ENCODE measurements at regions not wholly inside any gene's neighbourhood (a gene's known extent, or its start where the extent isn't known, plus 50 kb on each side); places are given as distances from the start of the nearest gene placed in this dataset.
"Not testable (repeated sequence)": the region's sequence is repeated elsewhere in the genome, so short reads cannot be mapped to it uniquely, and the experiment has no call there.

DNA sequence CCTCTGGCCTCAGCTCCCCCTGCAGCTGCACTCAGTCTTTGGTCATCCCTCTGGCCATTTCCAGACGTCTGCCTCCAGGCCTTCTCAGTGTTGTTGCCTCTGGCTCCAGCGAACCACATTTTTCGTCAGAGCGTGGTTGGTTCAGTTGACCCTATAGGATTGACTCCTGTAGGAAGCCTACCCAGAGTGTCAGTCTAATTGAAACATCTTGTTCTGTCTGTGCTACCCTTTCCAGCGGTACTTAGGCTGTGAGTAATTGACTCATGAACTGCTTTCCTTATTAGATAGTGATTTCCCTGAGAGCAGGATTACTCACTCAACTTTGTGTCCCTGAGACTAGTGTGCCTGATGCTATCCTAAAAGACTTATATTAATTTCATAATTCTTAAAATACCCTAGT lies 373.2 kb downstream of the ATP23 start:
- DNase-seq = no peak

DNA sequence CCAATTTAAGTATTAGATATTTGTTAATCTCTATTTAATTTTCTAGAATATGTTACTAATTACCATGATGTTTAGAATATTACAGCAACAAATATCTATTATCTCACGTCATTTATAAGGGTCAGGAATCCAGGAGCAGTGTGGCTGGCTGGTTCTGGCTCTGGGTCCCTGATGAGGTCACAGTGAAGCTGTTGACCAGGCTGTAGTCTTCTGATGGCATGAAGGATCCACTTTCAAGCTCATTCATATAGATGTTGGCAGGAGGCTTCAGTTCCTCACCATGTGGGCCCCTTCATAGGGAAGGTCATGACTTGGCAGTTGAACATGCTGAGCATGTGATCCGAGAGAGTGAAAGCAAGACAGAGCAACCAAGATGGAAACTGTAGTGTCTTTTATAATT lies 375.6 kb downstream of the ATP23 start:
- no peak for DNase-seq

DNA sequence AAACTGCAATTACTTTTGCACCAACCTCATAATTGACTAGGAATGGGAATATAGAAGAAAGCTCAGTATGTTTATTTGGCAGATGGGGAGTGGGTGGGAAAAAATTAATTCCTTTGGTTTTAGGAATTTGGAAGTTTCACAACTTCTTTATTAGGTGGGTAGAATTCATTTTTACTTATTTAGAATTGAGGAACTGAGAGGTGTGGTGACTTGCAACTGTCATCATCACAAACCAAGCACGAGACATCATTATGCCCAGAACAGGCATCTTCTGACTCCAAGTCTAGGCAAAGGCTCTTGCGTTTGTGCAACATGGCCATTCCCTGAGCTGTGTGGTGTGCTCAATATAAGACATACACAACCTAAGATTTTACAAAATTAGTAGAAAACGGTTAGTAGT lies 380.0 kb downstream of the ATP23 start:
- DNase-seq = no peak

- DNase-seq = no peak
Observed at GRCh38 chr12:58323676-58324075, 382.3 kb downstream of the ATP23 start.

DNA sequence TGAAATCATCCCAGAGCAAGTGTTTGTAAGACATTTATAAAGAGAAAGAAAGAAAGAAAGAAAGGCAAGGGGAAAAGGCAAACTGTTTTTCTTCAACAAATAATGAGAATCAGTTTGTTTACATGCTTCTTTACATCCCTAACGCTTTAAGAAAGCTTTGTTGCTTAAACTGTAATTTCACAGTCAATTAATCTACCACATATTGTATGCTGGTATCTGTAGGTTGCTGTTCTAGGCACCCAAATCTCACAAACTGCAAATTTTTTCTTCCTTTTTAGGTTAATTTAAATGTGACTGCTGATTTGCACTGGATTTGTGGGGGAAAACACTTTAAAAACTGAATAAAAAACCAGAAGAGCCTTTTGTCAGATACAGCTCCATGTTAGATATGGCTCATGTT lies 384.2 kb downstream of the ATP23 start:
- DNase-seq = no peak

DNA sequence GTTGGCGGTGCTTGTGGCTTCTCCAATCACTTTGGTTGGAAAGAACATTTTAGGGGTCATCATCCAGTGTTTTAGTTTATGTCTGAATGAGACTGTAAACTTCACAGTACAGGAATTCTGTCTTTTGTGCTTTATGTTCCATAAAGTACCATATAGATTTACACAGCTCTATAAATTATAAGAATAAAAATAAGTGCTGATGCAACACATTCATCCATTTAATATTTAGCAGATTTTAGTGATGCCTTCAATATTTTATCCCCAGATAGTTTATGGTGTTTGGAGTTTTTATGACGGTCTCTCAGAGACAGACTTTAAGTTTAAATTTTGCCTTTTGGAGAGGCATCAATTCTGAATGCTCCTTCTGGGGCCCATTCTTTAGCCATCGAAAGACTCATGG lies 385.2 kb downstream of the ATP23 start:
- DNase-seq = no peak

DNA sequence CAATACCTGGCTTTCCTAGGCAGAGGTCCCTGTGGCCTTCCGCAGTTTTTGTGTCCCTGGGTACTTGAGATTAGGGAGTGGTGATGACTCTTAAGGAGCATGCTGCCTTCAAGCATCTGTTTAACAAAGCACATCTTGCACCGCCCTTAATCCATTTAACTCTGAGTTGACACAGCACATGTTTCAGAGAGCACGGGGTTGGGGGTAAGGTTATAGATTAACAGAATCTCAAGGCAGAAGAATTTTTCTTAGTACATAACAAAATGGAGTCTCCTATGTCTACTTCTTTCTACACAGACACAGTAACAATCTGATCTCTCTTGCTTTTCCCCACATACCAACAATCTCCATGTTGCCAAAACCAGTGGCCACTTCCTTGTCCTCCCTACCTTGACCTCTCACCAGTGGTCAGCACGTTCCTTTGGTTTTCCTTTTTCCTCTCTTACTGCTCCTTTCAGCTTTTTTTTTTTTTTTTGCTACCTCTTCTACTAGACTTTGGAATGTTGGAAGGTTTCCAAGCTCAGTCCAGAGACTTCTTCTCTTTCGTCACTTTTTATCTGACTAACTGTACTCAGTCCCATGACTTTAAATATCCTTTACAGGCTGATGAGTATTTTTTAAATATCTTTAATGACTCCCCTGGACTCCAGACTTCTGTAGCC lies 395.3 kb downstream of the ATP23 start:
- DNase-seq = not testable (repeated sequence)

DNA sequence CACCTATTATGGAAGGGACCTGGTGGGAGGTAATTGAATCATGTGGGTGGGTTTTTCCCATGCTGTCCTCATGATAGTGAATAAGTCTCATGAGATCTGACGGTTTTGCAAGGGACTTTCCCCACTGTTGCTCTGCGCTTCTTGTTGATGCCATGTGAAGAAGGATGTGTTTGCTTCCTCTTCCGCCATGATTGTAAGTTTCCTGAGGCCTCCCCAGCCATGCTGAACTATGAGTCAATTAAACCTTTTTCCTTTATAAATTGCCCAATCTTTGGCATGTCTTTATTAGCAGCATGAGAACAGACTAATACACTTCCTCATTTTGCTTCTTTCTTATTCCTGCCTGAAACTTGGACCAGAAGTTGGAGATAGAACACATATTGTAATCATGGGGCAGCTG lies 396.2 kb downstream of the ATP23 start:
- not testable (repeated sequence) for DNase-seq

GRCh38 chr12:58341791-58342190 lies 400.4 kb downstream of the ATP23 start:
- DNase-seq = no peak

GRCh38 chr12:58342736-58343135 lies 401.4 kb downstream of the ATP23 start:
- no peak for DNase-seq

GRCh38 chr12:58346032-58346632 lies 404.8 kb downstream of the ATP23 start:
- DNase-seq = peak; percentile 53

DNA sequence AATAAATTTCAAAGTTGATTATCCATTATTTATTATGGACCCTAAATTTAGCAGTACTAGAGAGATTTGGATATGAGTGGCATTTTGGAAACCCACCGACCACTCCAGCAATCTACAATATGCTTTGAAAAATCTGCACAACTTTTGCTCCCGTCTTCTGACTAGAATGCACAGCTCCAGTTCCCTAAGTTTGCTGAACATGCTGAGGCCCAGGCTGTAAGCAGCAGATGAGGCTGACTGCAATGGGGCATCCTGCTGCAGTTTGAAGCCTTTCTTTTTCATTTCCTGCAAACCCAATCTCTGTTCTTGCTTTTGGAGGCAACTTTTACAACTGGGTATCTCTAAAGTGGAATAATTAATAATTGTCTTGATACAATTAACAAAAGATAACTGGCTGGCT lies 405.8 kb downstream of the ATP23 start:
- DNase-seq = no peak

- DNase-seq = no peak
Observed at GRCh38 chr12:58347691-58348090, 406.3 kb downstream of the ATP23 start.

- no peak for DNase-seq
Observed at GRCh38 chr12:58349161-58349560, 407.8 kb downstream of the ATP23 start.

- DNase-seq = no peak
Observed at GRCh38 chr12:58356794-58357193, 415.4 kb downstream of the ATP23 start.

DNA sequence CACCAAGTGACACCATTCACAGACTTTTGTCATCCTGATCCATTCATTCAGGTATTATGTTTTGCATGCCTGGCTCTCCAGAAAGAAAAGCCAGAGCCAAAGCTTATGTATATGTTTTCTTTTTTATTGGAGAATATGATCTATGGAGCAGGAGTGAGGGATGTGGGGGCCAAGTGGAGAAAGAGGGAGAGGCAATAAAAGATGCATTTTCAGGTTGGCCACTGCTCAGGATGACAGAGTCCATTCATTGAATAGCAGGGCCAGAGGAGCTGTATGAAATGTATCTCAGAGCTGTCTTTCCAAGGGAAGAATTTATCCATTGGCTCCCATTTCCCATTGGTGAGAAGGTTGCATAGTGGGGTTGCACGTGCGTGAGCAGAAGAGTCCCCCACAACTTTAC lies 416.1 kb downstream of the ATP23 start:
- no peak for DNase-seq

DNA sequence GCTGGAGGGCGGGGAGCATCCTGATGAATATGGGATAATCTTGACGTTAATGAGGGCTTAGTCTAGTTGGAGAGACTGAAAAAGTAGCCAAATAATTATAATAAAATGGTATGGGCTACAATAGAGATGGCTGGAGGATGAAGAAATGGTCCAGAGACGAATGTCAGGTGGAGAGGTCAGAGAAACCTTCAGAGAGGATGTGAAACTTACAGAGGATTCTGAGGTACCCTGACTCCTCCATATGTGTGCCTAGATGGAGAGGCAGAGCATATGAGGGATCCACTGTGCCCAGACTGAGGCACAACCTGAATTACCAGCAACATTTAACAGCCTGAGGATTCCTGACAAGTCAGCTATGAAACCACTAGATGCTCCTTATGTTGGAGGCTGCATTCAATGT lies 417.0 kb downstream of the ATP23 start:
- no peak for DNase-seq

DNA sequence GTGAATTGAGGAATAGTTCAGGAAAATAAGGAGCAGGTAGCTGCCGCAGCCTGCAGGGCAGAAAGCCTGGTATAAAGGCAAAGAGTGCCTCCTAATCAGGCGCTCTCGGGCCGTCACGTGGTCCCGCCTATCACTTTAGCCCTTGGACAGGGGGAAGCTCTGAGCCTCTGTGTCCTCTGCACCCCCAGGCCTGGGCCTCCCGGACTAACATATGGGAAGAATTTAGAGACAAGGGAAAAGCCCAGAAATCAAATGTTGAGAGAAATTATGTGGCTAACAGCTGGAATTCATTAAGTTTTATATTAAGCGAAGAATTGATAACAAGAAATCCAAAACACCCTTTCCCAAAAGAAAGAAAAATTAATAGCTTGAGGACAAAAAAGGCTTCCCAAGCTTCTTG lies 417.7 kb downstream of the ATP23 start:
- no peak for DNase-seq

DNA sequence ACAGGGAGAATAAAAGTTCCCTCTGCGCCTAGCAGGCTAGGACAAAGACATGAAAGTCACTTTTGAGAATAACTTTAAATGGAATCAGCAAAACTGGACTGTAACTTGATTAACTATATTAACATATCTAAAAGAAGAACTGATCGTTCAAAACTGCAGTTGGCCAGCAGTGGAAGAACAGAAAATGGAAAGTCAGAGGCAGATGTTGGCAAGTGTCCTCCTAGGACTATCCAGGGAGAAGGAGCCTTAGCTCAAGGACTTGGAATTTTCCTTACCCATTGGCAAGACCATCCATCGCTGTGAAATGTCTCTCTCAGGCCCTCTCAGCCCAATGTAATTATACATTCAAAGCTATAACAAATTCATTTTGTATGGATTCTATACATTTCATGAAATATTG lies 419.7 kb downstream of the ATP23 start:
- no peak for DNase-seq

GRCh38 chr12:58363971-58364370 lies 422.6 kb downstream of the ATP23 start:
- no peak for DNase-seq

GRCh38 chr12:58364389-58365086 lies 423.2 kb downstream of the ATP23 start:
- no peak for DNase-seq

- no peak for DNase-seq
Observed at GRCh38 chr12:58365087-58365390, 423.7 kb downstream of the ATP23 start.

DNA sequence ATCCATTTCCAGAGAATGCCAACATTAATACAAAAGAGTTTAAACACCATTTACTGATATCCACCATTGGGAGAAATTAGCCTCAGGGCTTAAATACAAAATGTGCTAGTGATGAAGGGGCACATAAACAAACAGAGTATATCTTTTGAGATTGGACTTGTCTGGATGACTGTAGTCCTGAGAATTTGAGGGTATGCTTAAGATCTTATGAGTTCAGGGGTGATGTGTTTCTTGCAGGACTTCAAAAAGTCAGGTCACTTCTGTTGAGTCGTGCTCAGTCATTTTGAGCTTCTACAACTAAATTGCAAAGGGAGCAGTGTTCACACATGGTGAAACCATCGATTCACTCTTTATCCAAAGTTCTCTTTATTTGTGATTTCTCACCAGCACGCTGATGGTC lies 425.7 kb downstream of the ATP23 start:
- DNase-seq = no peak

DNA sequence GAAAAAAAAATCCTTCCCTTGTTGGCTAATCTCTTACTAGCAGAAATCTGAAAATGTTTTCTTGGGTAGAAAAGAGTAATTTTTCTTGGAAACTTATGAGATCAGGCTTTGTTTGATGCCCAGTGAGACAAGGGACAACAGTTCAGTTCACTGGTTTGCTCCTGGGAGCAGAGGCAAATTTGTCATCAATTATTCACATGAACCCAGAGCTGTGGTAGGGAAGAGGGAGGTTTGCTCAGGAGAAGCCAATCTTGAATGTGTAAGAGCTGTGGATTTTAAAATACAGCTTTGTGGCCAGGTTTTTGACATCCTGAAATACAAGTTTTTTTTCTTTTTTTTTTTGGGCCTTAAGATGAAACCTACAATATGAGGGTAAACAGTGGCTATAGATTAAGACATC lies 426.6 kb downstream of the ATP23 start:
- DNase-seq = no peak

GRCh38 chr12:58369576-58369975 lies 428.2 kb downstream of the ATP23 start:
- no peak for DNase-seq
